Mesodermal cell (in vitro differentiated cells): ENCODE measurements at regions not wholly inside any gene's neighbourhood (a gene's known extent, or its start where the extent isn't known, plus 50 kb on each side); places are given as distances from the start of the nearest gene placed in this dataset.

Source experiments
- H3K27ac ChIP-seq: 2 replicates; pipeline ENCODE4 v1.7.0; 2013; ENCODE audit warnings: mild to moderate bottlenecking, low read depth, low read length, moderate library complexity; ENCODE audit not compliant: severe bottlenecking
- H3K36me3 ChIP-seq: 2 replicates; pipeline ENCODE4 v1.7.1; 2013; ENCODE audit warnings: mild to moderate bottlenecking, low read length, moderate library complexity; ENCODE audit not compliant: control insufficient read depth, insufficient read depth
- H3K4me1 ChIP-seq: one replicate; pipeline ENCODE4 v1.7.1; 2013; ENCODE audit warnings: mild to moderate bottlenecking, low read length; ENCODE audit not compliant: insufficient read depth, control insufficient read depth, poor library complexity, severe bottlenecking
- H3K4me3 ChIP-seq: 2 replicates; pipeline ENCODE4 v1.7.0; 2013; ENCODE audit warnings: low read length, control low read depth, mild to moderate bottlenecking; ENCODE audit not compliant: insufficient read depth, poor library complexity, severe bottlenecking; ENCODE audit errors: extremely low read depth
- H3K9me3 ChIP-seq: 2 replicates; pipeline ENCODE4 v1.7.1; 2013; ENCODE audit warnings: mild to moderate bottlenecking, low read length, moderate library complexity; ENCODE audit not compliant: control insufficient read depth
- WGBS, 2 experiments: methylation state at CpG; one replicate each; pipeline ENCODE4 v1.1.5; 2013; ENCODE audit warnings: missing lambda C conversion rate in 2 of 2; ENCODE audit not compliant: insufficient coverage in 2 of 2; 5-methylcytosine and 5-hydroxymethylcytosine counted together

DNA sequence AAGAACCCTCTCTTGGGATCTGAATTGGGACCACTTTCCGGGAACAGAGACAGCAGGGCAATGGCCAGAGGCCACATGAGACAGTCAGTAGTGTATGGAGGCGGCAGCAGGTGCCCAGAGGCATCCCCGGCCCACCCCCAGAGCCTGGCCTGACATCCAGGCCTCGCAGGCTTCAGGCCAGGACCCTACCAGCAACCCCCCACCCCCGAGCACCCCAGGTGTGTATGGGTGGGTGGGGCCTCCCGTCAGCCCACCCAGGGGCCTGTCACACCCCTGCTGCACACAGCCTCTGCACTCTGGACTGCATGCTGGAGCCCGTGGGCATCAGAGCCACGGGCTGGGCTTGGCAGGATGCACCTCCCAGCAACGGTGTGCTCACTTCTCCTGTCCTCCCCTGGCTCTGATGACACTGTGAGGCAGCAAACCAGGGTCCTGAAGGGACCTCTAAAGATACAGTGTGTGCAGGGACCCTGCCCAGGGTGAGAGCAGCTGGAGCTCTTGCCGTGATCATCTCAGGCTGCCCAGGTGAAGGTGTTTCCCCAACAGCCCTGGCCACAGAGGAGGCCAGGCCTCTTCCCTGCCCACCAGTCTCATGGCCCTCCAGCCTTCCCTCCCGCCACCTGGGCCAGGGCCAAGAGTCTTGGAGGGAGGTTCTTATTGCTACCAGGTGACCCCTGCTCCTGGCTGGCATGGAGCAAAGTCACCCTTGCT, 88.8 kb upstream of the SEPTIN5 start:
- 91 to 92% methylated on average over 5 to 6 of the region's 11 CpGs for WGBS, 2 experiments
- no peaks in the 10 kb centered on the region for H3K9me3 ChIP-seq
- no peaks in the 10 kb centered on the region for H3K4me1 ChIP-seq
- no peak overlapping the region for H3K27ac ChIP-seq
- no peak overlapping the region for H3K4me3 ChIP-seq
- H3K36me3 ChIP-seq: no peaks in the 10 kb centered on the region

- 80 to 81% methylated on average over 6 of the region's 7 CpGs for WGBS, 2 experiments
- H3K4me3 ChIP-seq: no peak overlapping the region
Observed at GRCh38 chr22:19626042-19626587, 88.2 kb upstream of the SEPTIN5 start.

GRCh38 chr22:19626666-19627065, 87.6 kb upstream of the SEPTIN5 start:
- Histone ChIP-seq H3K36me3 (no peaks in the 10 kb centered on the region), H3K9me3 (no peaks in the 10 kb centered on the region), H3K4me1 (no peaks in the 10 kb centered on the region), H3K27ac (no peak overlapping the region), H3K4me3 (no peak overlapping the region)
- 61 to 82% methylated on average over 2 of the region's 4 CpGs for WGBS, 2 experiments

More at GRCh38 chr22:19626042-19626587, 88.2 kb upstream of the SEPTIN5 start:
- H3K27ac ChIP-seq: no peak overlapping the region
- no peaks in the 10 kb centered on the region for H3K9me3 ChIP-seq
- no peaks in the 10 kb centered on the region for H3K36me3 ChIP-seq
- no peaks in the 10 kb centered on the region for H3K4me1 ChIP-seq

- no peak overlapping the region for H3K27ac ChIP-seq
- no peaks in the 10 kb centered on the region for H3K4me1 ChIP-seq
- no peaks in the 10 kb centered on the region for H3K9me3 ChIP-seq
- H3K36me3 ChIP-seq: no peaks in the 10 kb centered on the region
- WGBS, 2 experiments: 89 to 96% methylated on average over 4 to 7 of the region's 11 CpGs
- H3K4me3 ChIP-seq: no peak overlapping the region
Observed at GRCh38 chr22:19628038-19628776, 86.1 kb upstream of the SEPTIN5 start.

DNA sequence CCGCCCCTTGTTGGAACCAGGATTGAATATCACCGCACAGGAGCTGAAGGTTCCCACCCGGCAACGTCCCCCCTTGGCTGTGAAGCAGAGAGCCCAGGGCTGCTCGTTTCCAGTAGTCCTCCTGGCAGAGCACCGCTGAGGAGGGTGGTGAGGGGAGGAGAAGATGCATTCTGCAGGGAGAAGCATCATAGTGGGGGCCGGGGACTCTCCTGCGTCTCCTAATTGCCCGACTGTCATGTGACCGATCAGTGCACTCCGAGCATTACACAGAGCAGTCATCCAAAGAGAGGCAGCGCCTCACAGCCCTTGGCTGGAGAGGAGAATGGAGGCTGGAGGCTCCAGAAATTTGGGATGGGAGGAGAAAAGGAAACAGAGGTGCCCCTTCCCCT, 85.0 kb upstream of the SEPTIN5 start:
- H3K4me1 ChIP-seq: no peaks in the 10 kb centered on the region
- H3K27ac ChIP-seq: no peak overlapping the region
- H3K4me3 ChIP-seq: no peak overlapping the region
- no peaks in the 10 kb centered on the region for H3K36me3 ChIP-seq
- H3K9me3 ChIP-seq: no peaks in the 10 kb centered on the region
- WGBS, 2 experiments: 76 to 93% methylated on average over 9 to 12 of the region's 12 CpGs

DNA sequence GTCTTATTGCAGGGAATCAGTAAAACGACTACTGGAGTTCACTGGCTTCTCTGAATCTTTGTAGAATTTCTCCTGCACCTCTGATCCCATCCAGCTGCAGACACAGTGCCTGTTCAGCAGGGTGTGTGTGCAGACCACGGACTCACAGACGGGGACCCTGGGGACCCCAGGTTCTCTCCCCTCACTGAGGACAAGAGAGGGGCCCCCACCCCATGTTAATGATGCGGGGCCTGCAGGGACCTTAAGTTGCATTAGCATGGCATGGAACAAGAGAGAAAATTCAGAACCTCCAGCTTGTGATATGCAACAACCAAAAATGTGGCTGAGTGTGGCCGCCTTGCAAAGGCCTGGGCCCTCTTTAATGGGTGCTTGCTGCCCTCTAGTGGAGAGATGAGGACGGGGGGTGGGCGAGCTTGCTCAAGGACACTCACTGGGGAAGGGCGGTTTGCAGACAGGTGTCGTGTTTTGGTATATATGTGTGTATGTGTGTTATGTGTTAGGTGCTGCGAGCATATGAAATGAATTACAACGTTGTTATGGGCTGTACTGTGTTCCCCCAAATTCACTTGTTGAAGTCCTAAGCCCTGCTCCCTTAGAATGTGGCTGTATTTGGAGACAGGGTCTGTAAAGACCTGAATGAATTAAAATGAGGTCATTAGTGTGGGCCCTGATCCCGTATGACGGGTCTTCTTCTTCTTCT, 84.4 kb upstream of the SEPTIN5 start:
- Histone ChIP-seq H3K9me3 (no peaks in the 10 kb centered on the region), H3K27ac (no peak overlapping the region), H3K4me1 (no peaks in the 10 kb centered on the region), H3K4me3 (no peak overlapping the region), H3K36me3 (no peaks in the 10 kb centered on the region)
- 11 to 37% methylated on average over 5 to 8 of the region's 13 CpGs for WGBS, 2 experiments

- WGBS, 2 experiments: 60 to 90% methylated on average over 1 to 2 of the region's 5 CpGs
- Histone ChIP-seq H3K4me3 (no peak overlapping the region), H3K4me1 (no peaks in the 10 kb centered on the region), H3K27ac (no peak overlapping the region), H3K9me3 (no peaks in the 10 kb centered on the region), H3K36me3 (no peaks in the 10 kb centered on the region)
Observed at GRCh38 chr22:19630614-19631013, 83.7 kb upstream of the SEPTIN5 start.

GRCh38 chr22:19631899-19632667, 82.2 kb upstream of the SEPTIN5 start:
- Histone ChIP-seq H3K27ac (no peak overlapping the region), H3K36me3 (no peaks in the 10 kb centered on the region), H3K4me3 (no peak overlapping the region), H3K9me3 (no peaks in the 10 kb centered on the region), H3K4me1 (no peaks in the 10 kb centered on the region)
- WGBS, 2 experiments: 71 to 79% methylated on average over 8 to 16 of the region's 19 CpGs

- Histone ChIP-seq H3K4me1 (no peaks in the 10 kb centered on the region), H3K9me3 (no peaks in the 10 kb centered on the region), H3K4me3 (no peak overlapping the region), H3K27ac (no peak overlapping the region), H3K36me3 (no peaks in the 10 kb centered on the region)
- WGBS, 2 experiments: 96 to 99% methylated on average over 14 to 17 of the region's 17 CpGs
Observed at GRCh38 chr22:19632668-19633148, 81.6 kb upstream of the SEPTIN5 start.
